ENCODE measurements at regions not wholly inside any gene's neighbourhood (a gene's known extent, or its start where the extent isn't known, plus 50 kb on each side); places are given as distances from the start of the nearest gene placed in this dataset.
"Not testable (repeated sequence)": the region's sequence is repeated elsewhere in the genome, so short reads cannot be mapped to it uniquely, and the experiment has no call there.

GRCh38 chr3:10725846-10726245, 90.2 kb upstream of the SLC6A11 start:
- CTCF ChIA-PET: interaction anchor here (2.9 kb wide), 1 partner anchor 12 kb away, joined by 13 read pairs; no protein-coding TSS in a partner anchor
- Mint-ChIP-seq H3K27ac (no peak overlapping the region), H3K4me1 (ENCODE audit: low read depth) (no peaks in the 10 kb centered on the region), H3K4me3 (no peak overlapping the region), H3K36me3 (ENCODE audit: low read depth) (no peaks in the 10 kb centered on the region), H3K27me3 (peaks cover 13% of the 10 kb centered on the region), H3K9me3 (no peaks in the 10 kb centered on the region)
- TF ChIP-seq CTCF (IDR thresholded peaks at IDR 0.05): no peak
- POLR2A ChIA-PET: no interaction called here
- DNase-seq: no peak
- intact Hi-C loops (cut with micrococcal nuclease): no loop called here
- ATAC-seq: no peak

- Mint-ChIP-seq H3K4me3 (no peak overlapping the region), H3K27ac (no peak overlapping the region), H3K36me3 (ENCODE audit: low read depth) (no peaks in the 10 kb centered on the region), H3K4me1 (ENCODE audit: low read depth) (no peaks in the 10 kb centered on the region), H3K9me3 (peaks cover 3% of the 10 kb centered on the region), H3K27me3 (peaks cover 13% of the 10 kb centered on the region)
- intact Hi-C loops (cut with micrococcal nuclease): no loop called here
- ChIA-PET POLR2A (no interaction called here), CTCF (no interaction called here)
- ATAC-seq (no peak), DNase-seq (no peak)
- no peak for TF ChIP-seq CTCF (IDR thresholded peaks at IDR 0.05)
Measured at GRCh38 chr3:10726787-10727186, 89.2 kb upstream of the SLC6A11 start.

- Mint-ChIP-seq H3K27me3 (peaks cover 20% of the 10 kb centered on the region), H3K9me3 (peaks cover 26% of the 10 kb centered on the region), H3K36me3 (ENCODE audit: low read depth) (no peaks in the 10 kb centered on the region), H3K27ac (no peak overlapping the region), H3K4me3 (no peak overlapping the region), H3K4me1 (ENCODE audit: low read depth) (no peaks in the 10 kb centered on the region)
- no peak for TF ChIP-seq CTCF (IDR thresholded peaks at IDR 0.05)
- intact Hi-C loops (cut with micrococcal nuclease): no loop called here
- DNase-seq: no peak
- ChIA-PET POLR2A (no interaction called here), CTCF (interaction anchor here (3.3 kb wide), 1 partner anchor 9 kb away, joined by 20 read pairs; no protein-coding TSS in a partner anchor)
- no peak for ATAC-seq
Measured at GRCh38 chr3:10729439-10729838, 86.6 kb upstream of the SLC6A11 start.

GRCh38 chr3:10732292-10732691, 83.7 kb upstream of the SLC6A11 start:
- ChIA-PET CTCF (interaction anchor here (1.3 kb wide), 1 partner anchor 9 kb away, joined by 3 read pairs; no protein-coding TSS in a partner anchor), POLR2A (no interaction called here)
- Mint-ChIP-seq H3K4me1 (ENCODE audit: low read depth) (no peaks in the 10 kb centered on the region), H3K36me3 (ENCODE audit: low read depth) (no peaks in the 10 kb centered on the region), H3K27ac (no peak overlapping the region), H3K27me3 (peaks cover 32% of the 10 kb centered on the region), H3K4me3 (no peak overlapping the region), H3K9me3 (peaks cover 26% of the 10 kb centered on the region)
- intact Hi-C loops (cut with micrococcal nuclease): no loop called here
- ATAC-seq: no peak
- DNase-seq: no peak
- TF ChIP-seq CTCF (IDR thresholded peaks at IDR 0.05): no peak

GRCh38 chr3:10733297-10733696, 82.7 kb upstream of the SLC6A11 start:
- intact Hi-C loops (cut with micrococcal nuclease): no loop called here
- CTCF ChIA-PET: interaction anchor here (1.3 kb wide), 1 partner anchor 8 kb away, joined by 3 read pairs; no protein-coding TSS in a partner anchor
- ATAC-seq (no peak), DNase-seq (no peak)
- no peak overlapping the region for H3K4me3 Mint-ChIP-seq
- H3K36me3 Mint-ChIP-seq (ENCODE audit: low read depth): no peaks in the 10 kb centered on the region
- TF ChIP-seq CTCF (IDR thresholded peaks at IDR 0.05): no peak
- H3K27ac Mint-ChIP-seq: no peak overlapping the region
- H3K27me3 Mint-ChIP-seq: peaks cover 41% of the 10 kb centered on the region
- POLR2A ChIA-PET: no interaction called here
- peaks cover 1% of the 10 kb centered on the region for H3K4me1 Mint-ChIP-seq (ENCODE audit: low read depth)
- H3K9me3 Mint-ChIP-seq: peaks cover 26% of the 10 kb centered on the region

GRCh38 chr3:10736444-10736843, 79.6 kb upstream of the SLC6A11 start:
- ATAC-seq; H3K4me3 Mint-ChIP-seq; POLR2A ChIA-PET; H3K4me1 Mint-ChIP-seq (ENCODE audit: low read depth); DNase-seq; H3K36me3 Mint-ChIP-seq (ENCODE audit: low read depth); H3K27ac Mint-ChIP-seq: not testable (repeated sequence)
- CTCF ChIA-PET: interaction anchor here (1.6 kb wide), 1 partner anchor 22 kb away, joined by 3 read pairs; no protein-coding TSS in a partner anchor
- Mint-ChIP-seq H3K9me3 (peaks cover 23% of the 10 kb centered on the region), H3K27me3 (peaks cover 40% of the 10 kb centered on the region)
- intact Hi-C loops (cut with micrococcal nuclease): loop anchor here (5.0 kb wide), 1 partner anchor 319 kb away; no protein-coding TSS in a partner anchor
